Subcutaneous abdominal adipose tissue (tissue), 5 donors: ENCODE measurements at regions not wholly inside any gene's neighbourhood (a gene's known extent, or its start where the extent isn't known, plus 50 kb on each side); places are given as distances from the start of the nearest gene placed in this dataset.
"Not testable (repeated sequence)": the region's sequence is repeated elsewhere in the genome, so short reads cannot be mapped to it uniquely, and the experiment has no call there.

Source experiments
- H3K27ac ChIP-seq: one replicate; pipeline ENCODE4 v1.7.0; 2013; ENCODE audit warnings: low read depth, mild to moderate bottlenecking, inconsistent platforms, low read length, moderate library complexity
- H3K27me3 ChIP-seq, 5 donors: one replicate each; pipeline ENCODE4 v1.7.0; 2013; ENCODE audit warnings: low read length in 5 of 5, inconsistent platforms in 1 of 5; ENCODE audit not compliant: control insufficient read depth in 5 of 5, insufficient read depth in 4 of 5
- H3K36me3 ChIP-seq, 5 donors: one replicate each; pipeline ENCODE4 v1.7.0; 2013; ENCODE audit warnings: low read length in 5 of 5; ENCODE audit not compliant: control insufficient read depth in 5 of 5, insufficient read depth in 5 of 5
- H3K4me1 ChIP-seq, 5 donors: one replicate each; pipeline ENCODE4 v1.7.0; 2013; ENCODE audit warnings: low read length in 5 of 5, mild to moderate bottlenecking in 3 of 5, moderate library complexity in 1 of 5; ENCODE audit not compliant: control insufficient read depth in 5 of 5, insufficient read depth in 5 of 5
- H3K4me3 ChIP-seq, 5 donors: one replicate each; pipeline ENCODE4 v1.7.0; 2013; ENCODE audit warnings: low read length in 5 of 5, low read depth in 1 of 5
- H3K9ac ChIP-seq, 5 donors: one replicate each; pipeline ENCODE4 v1.7.0; 2013; ENCODE audit warnings: low read length in 5 of 5, mild to moderate bottlenecking in 4 of 5, moderate library complexity in 3 of 5
- H3K9me3 ChIP-seq, 5 donors: one replicate each; pipeline ENCODE4 v1.7.0; 2013; ENCODE audit warnings: low read length in 5 of 5; ENCODE audit not compliant: control insufficient read depth in 5 of 5
- donor health status: healthy.
- donor health status: healthy.
- donor health status: healthy.
- donor health status: healthy.
- donor health status: healthy.

DNA sequence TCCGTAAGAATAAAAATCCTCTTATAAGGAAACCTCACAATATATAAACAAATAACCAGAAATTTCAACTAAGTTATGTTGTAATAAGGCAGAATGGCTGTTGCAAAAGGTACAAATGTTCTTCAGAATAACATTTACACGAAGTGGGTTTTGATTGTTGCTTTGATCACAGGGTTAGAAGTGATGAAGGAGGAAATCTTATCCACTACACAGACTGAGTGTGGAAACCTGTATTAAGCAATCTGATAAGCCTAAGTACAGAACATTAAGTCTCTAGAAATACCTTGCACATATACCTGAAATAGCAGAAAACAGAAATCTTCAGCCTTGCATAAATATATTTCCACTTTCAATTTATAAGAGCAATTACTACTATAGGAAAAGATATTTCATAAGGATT lies 251.9 kb downstream of the ETV1 start:
- no peaks in the 10 kb centered on the region for H3K27me3 ChIP-seq
- no peak overlapping the region for H3K9ac ChIP-seq
- no peak overlapping the region for H3K4me3 ChIP-seq
- H3K4me1 ChIP-seq: no peaks in the 10 kb centered on the region
- no peak overlapping the region for H3K27ac ChIP-seq
- H3K9me3 ChIP-seq: no peaks in the 10 kb centered on the region
- H3K36me3 ChIP-seq: no peaks in the 10 kb centered on the region

DNA sequence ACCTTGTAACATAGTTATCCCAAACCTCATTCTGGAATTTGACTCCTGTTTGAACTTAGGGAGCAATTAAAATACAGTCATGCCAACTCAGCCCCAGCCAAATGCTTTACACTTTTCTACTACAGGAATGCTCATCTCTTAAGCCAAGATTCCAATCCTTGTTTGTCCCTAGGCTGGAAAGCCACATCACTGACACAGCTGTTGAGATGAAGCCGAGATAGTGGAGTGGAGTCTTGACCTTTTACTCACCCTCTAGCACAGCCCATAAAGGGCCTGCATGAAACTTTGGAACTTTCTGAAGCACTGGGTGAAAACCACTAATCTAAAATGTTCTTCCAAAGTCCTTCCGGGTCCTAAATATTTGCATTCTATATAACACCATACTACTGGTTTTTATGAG lies 247.3 kb downstream of the ETV1 start:
- Histone ChIP-seq H3K27me3 (no peaks in the 10 kb centered on the region), H3K27ac (no peak overlapping the region), H3K4me1 (no peaks in the 10 kb centered on the region), H3K9me3 (no peaks in the 10 kb centered on the region), H3K9ac (no peak overlapping the region), H3K36me3 (no peaks in the 10 kb centered on the region), H3K4me3 (no peak overlapping the region)

DNA sequence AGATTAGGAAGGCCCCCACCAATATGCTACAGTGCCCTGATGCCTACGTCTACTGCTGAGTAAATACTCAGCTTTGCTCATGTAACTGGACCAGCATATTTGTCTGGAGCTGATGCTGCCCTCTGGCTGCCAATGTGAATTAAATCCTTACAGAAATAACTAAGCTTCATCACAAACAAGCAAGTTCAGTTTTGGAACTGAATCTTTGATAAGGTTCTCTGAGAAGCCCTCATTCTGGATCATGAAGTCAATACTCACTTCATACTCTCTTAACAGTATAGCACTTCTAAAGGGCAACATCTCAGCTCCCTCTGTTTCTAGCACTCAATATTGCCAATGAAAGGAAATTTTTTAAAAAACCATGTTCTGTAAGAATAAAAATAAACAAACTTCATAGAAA lies 246.7 kb downstream of the ETV1 start:
- Histone ChIP-seq H3K27me3 (no peaks in the 10 kb centered on the region), H3K4me3 (no peak overlapping the region), H3K27ac (no peak overlapping the region), H3K9me3 (no peaks in the 10 kb centered on the region), H3K9ac (no peak overlapping the region), H3K4me1 (no peaks in the 10 kb centered on the region), H3K36me3 (no peaks in the 10 kb centered on the region)

DNA sequence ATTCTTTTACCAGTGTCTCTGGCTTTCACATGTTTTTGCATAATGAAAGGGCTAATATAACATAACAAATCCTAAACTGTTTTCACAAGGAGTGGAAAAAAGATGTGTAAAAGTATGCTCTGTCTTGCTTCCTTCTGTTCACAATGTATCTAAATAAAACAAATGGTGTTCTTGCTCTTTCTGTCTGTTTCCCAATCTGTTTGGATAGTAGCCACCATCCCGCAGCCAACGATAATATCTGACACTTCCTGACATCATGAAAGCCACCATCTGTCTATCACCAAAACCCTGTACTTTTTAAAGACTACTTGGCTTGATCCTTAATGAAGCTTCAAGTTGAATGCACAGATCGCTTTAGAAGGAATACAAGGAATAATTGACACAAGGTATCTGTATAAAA lies 246.2 kb downstream of the ETV1 start:
- H3K9me3 ChIP-seq: no peaks in the 10 kb centered on the region
- H3K27me3 ChIP-seq: no peaks in the 10 kb centered on the region
- H3K4me1 ChIP-seq: no peaks in the 10 kb centered on the region
- H3K36me3 ChIP-seq: no peaks in the 10 kb centered on the region
- no peak overlapping the region for H3K27ac ChIP-seq
- no peak overlapping the region for H3K4me3 ChIP-seq
- H3K9ac ChIP-seq: no peak overlapping the region

DNA sequence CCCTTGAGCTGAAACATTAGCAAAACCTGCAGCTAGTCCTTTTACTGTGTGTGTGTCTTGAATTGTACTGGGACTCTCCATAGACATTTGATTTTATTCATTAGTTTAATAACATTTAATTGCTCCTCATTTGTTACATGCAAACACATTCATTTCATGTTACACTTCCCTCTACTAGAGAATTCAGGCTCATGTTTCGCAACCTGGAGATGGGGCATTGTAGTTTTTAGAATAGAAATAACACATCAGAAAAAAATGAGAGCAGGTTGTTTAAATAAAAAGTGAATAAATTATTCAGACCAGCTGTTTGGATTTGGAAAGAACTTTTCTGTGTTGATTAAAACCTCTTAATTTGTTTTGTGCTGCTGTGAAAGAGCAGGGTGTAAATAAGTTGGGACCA lies 243.9 kb downstream of the ETV1 start:
- H3K27me3 ChIP-seq: no peaks in the 10 kb centered on the region

DNA sequence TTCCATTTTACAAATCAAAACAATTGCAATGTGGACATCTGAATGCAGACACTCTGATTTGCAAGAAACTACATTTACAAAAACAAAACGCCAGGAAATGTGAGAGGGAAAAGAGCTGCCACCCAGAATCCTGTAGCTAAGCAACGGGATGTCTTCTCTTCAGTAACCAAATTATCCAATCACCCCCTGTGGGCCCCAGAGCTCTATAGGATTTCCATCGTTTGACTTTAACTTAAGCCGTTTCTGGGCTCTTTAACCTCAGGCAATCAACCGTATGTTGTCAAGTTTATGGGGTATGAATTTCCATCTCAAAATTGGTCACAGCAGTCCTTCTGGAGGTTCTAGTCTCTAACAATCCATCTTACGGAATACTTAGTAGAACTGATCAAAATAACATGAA lies 240.5 kb downstream of the ETV1 start:
- H3K36me3 ChIP-seq: no peaks in the 10 kb centered on the region
- no peaks in the 10 kb centered on the region for H3K9me3 ChIP-seq
- H3K4me3 ChIP-seq: no peak overlapping the region
- no peaks in the 10 kb centered on the region for H3K4me1 ChIP-seq
- no peak overlapping the region for H3K9ac ChIP-seq
- no peaks in the 10 kb centered on the region for H3K27me3 ChIP-seq
- H3K27ac ChIP-seq: no peak overlapping the region

More for the DNA sequence above, 243.9 kb downstream of the ETV1 start:
- Histone ChIP-seq H3K4me1 (no peaks in the 10 kb centered on the region), H3K9me3 (no peaks in the 10 kb centered on the region), H3K4me3 (no peak overlapping the region), H3K36me3 (no peaks in the 10 kb centered on the region), H3K27ac (no peak overlapping the region), H3K9ac (no peak overlapping the region)

DNA sequence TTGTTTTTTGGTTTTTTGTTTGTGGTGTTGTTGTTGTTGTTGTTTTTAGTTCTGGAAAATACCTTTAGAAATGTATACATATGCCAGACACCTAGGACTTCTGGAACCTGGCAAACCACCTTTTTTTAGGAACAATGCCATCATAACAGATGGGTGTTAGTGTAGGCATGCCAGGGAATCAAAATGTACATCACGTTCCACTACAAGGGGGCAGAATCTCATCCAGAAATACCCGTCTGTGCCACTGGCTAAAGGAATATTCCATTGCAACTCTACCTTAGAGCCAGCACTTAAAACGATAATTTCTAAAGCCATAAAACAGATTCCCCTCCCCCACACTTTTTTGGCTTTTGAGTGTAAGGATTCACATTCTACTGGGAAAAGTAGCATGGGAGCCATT lies 239.8 kb downstream of the ETV1 start:
- Histone ChIP-seq H3K27ac (no peak overlapping the region), H3K9ac (no peak overlapping the region), H3K4me3 (no peak overlapping the region), H3K36me3 (no peaks in the 10 kb centered on the region), H3K9me3 (no peaks in the 10 kb centered on the region), H3K27me3 (no peaks in the 10 kb centered on the region), H3K4me1 (no peaks in the 10 kb centered on the region)

DNA sequence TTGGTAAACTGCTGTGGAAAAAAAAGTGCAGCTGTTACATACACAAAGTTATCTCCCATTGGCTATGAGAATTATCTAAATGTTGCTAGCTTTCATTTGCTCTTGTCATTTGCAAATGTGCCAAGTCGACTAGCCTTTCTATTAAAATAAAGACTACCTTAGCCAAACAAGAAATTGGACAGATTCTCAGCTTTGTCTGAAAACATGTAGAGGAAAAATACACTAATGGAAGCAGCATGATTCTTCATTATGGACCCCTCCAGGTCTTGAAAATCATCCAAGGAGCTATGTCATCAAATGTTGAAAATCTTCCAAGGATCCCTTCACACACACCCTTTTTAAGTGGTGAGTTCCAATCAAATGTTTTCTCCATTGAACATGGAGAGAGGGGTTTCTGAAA lies 237.7 kb downstream of the ETV1 start:
- H3K9ac ChIP-seq: no peak overlapping the region
- no peaks in the 10 kb centered on the region for H3K36me3 ChIP-seq
- no peak overlapping the region for H3K4me3 ChIP-seq
- no peaks in the 10 kb centered on the region for H3K4me1 ChIP-seq
- no peaks in the 10 kb centered on the region for H3K27me3 ChIP-seq
- H3K9me3 ChIP-seq: no peaks in the 10 kb centered on the region
- no peak overlapping the region for H3K27ac ChIP-seq

DNA sequence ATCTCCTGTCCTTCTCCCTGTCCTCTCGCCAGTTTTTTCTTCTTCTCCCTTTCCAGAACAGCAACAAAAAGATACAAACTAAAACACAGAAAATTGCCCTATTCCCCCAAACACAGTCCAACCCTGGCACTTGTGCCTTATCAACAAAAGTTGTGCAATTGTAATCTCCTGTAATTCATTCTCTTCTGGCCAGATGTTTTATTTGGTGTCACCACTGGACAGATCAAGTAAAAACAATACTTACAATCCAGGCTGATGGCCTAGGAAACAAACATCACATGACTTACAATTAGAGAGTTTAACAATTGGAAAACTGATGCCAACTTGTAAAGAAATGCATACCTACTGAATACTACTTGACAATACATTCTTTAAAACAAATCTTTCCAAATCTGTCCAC lies 231.6 kb downstream of the ETV1 start:
- H3K36me3 ChIP-seq: no peaks in the 10 kb centered on the region
- no peaks in the 10 kb centered on the region for H3K27me3 ChIP-seq
- H3K9ac ChIP-seq: no peak overlapping the region
- H3K4me1 ChIP-seq: no peaks in the 10 kb centered on the region
- no peak overlapping the region for H3K4me3 ChIP-seq
- H3K9me3 ChIP-seq: no peaks in the 10 kb centered on the region
- no peak overlapping the region for H3K27ac ChIP-seq

DNA sequence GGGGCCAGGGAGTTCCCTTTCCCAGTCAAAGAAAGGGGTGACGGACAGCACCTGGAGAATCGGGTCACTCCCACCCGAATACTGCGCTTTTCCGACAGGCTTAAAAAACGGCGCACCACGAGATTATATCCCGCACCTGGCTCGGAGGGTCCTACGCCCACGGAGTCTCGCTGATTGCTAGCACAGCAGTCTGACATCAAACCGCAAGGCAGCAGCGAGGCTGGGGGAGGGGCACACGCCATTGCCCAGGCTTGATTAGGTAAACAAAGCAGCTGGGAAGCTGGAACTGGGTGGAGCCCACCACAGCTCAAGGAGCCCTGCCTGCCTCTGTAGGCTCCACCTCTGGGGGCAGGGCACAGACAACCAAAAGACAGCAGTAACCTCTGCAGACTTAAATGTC lies 223.6 kb downstream of the ETV1 start:
- not testable (repeated sequence) for H3K9me3 ChIP-seq, H3K27me3 ChIP-seq, H3K4me3 ChIP-seq, H3K4me1 ChIP-seq, H3K9ac ChIP-seq, H3K27ac ChIP-seq, H3K36me3 ChIP-seq

DNA sequence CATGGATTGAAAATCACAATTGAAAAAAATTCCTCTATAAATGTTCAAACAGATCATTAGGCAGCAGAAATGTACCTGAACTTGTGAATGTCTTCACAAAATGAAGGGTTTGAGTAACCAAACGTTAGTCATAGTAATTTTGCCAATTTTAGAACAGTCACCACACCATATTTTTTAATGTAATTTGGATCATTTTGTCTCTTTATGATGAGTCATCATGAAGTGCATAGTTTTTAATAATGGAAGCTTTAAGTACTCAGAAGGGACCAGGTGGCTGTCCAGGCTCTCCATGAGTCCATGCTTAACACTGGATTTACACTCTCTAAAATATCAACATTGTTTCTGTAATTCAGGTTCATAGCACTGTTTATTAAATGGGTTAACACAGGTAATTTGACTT lies 219.2 kb downstream of the ETV1 start:
- Histone ChIP-seq H3K36me3 (no peaks in the 10 kb centered on the region), H3K4me3 (no peak overlapping the region), H3K27ac (no peak overlapping the region), H3K9ac (no peak overlapping the region), H3K4me1 (no peaks in the 10 kb centered on the region), H3K9me3 (no peaks in the 10 kb centered on the region), H3K27me3 (no peaks in the 10 kb centered on the region)
